K562 (cell line): ENCODE measurements at regions not wholly inside any gene's neighbourhood (a gene's known extent, or its start where the extent isn't known, plus 50 kb on each side); places are given as distances from the start of the nearest gene placed in this dataset.

ENCODE experiments used
- ATAC-seq: fragments of 200-7000 bp; cut with Tn5 transposase; 3 replicates; pipeline ENCODE4 v1.9.1; 2020; ENCODE audit warnings: moderate library complexity
- BruUV-seq: library from RNA; stranded (reverse); fragments of 400-500 nt; replicated peaks from 2 replicates; lab custom pipeline; 2021; lab: Mats Ljungman, UMichigan
- CTCF ChIA-PET: fragments of 300-600 bp; formaldehyde crosslinking; extraction: SDS; loops from one replicate; lab custom pipeline; 2021; ENCODE audit warnings: low intra/inter-chr PET ratio; lab: Yijun Ruan, JAX
- POLR2A ChIA-PET: fragments of 300-600, 350-650 bp; sonication (Branson Sonifier 250); formaldehyde crosslinking; extraction: SDS; loops from one replicate; lab custom pipeline; 2021; ENCODE audit warnings: antibody characterized with exemption, inconsistent platforms; lab: Yijun Ruan, JAX
- DNase-seq, 4 experiments: peaks; one replicate each; pipeline versions ENCODE4 v3.0.0 to v3.0.0-alpha.2; 2011 to 2018; ENCODE audit warnings: low spot score in 3 of 4, mixed read lengths in 3 of 4; ENCODE audit errors: extremely low read depth in 1 of 4
- FAIRE-seq: peaks from 2 replicates; lab custom pipeline; 2011; peaks lifted over from hg19 to GRCh38; lab: Jason Lieb, UNC
- H2AFZ ChIP-seq: 2 replicates; pipeline ENCODE4 v1.6.0; 2011; ENCODE audit warnings: low read depth, low read length, control low read depth, inconsistent platforms
- H3K27ac ChIP-seq: fragments of 200-600 bp; 3 replicates; pipeline ENCODE4 v1.8.0; 2011; ENCODE audit warnings: low read depth, mild to moderate bottlenecking, control low read depth, inconsistent platforms, low read length, moderate library complexity, mixed read lengths; ENCODE audit errors: extremely low read depth
- H3K27me3 ChIP-seq, 2 experiments: fragments of 300-600 bp in 1 of 2; 2 replicates in 1 of 2; 3 replicates in 1 of 2; pipeline versions ENCODE4 v1.6.0 to v1.8.0; 2011; ENCODE audit warnings: inconsistent platforms in 2 of 2, low read length in 2 of 2, mild to moderate bottlenecking in 1 of 2, mixed read lengths in 1 of 2, moderate library complexity in 1 of 2; ENCODE audit not compliant: control insufficient read depth in 2 of 2, insufficient read depth in 2 of 2
- H3K36me3 ChIP-seq: fragments of 300-600 bp; 3 replicates; pipeline ENCODE4 v1.8.0; 2011; ENCODE audit warnings: mild to moderate bottlenecking, low read length, inconsistent platforms; ENCODE audit not compliant: control insufficient read depth, insufficient read depth
- H3K4me1 ChIP-seq, 2 experiments: fragments of 200-600 bp in 1 of 2; replicated peaks in 1 of 2; 2 replicates in 1 of 2; 3 replicates in 1 of 2; pipeline versions ENCODE4 v1.5.1 to v1.8.0; 2011; ENCODE audit warnings: inconsistent platforms in 2 of 2, low read length in 2 of 2, mild to moderate bottlenecking in 1 of 2, mixed read lengths in 1 of 2, moderate library complexity in 1 of 2; ENCODE audit not compliant: control insufficient read depth in 2 of 2, insufficient read depth in 2 of 2
- H3K4me2 ChIP-seq: 2 replicates; pipeline ENCODE4 v1.6.1; 2011; ENCODE audit warnings: low read length, control low read depth, inconsistent platforms, mixed read lengths; ENCODE audit not compliant: insufficient read depth
- H3K4me3 ChIP-seq: fragments of 200-600 bp; sonication (generic), shearing (Covaris generic); 2 replicates; pipeline ENCODE4 v1.5.1; 2016; ENCODE audit warnings: control low read depth, inconsistent platforms
- H3K79me2 ChIP-seq: fragments of 200-600 bp; 3 replicates; pipeline ENCODE4 v1.8.0; 2011; ENCODE audit warnings: low read length, inconsistent platforms; ENCODE audit not compliant: control insufficient read depth, insufficient read depth
- H3K9ac ChIP-seq, 2 experiments: 2 replicates each; pipeline versions ENCODE4 v1.6.0 to v1.6.1; 2011; ENCODE audit warnings: low read depth in 2 of 2, low read length in 2 of 2, control low read depth in 1 of 2, inconsistent platforms in 1 of 2, mild to moderate bottlenecking in 1 of 2, mixed read lengths in 1 of 2; ENCODE audit not compliant: insufficient read depth in 1 of 2
- H3K9me1 ChIP-seq: one replicate; pipeline ENCODE4 v1.6.0; 2011; ENCODE audit warnings: inconsistent platforms, mild to moderate bottlenecking, low read length, moderate library complexity; ENCODE audit not compliant: control insufficient read depth, insufficient read depth
- H3K9me3 ChIP-seq: replicated peaks from 2 replicates; pipeline ENCODE4 v1.5.1; 2011; ENCODE audit warnings: low read depth, low read length, inconsistent platforms; ENCODE audit not compliant: control insufficient read depth, insufficient read depth
- H4K20me1 ChIP-seq: replicated peaks from 2 replicates; pipeline ENCODE4 v1.6.1; 2011; ENCODE audit warnings: low read length, inconsistent platforms, mixed read lengths; ENCODE audit not compliant: control insufficient read depth, insufficient read depth
- ATF2 ChIP-seq: sonication (generic); formaldehyde crosslinking; IDR thresholded peaks from 2 replicates; pipeline ENCODE4 v1.8.1; 2022; ENCODE audit warnings: missing genetic modification reagents
- CTCF ChIP-seq, 3 experiments: IDR thresholded peaks in 2 of 3; conservative IDR thresholded peaks in 1 of 3; 2 replicates each; pipeline ENCODE4 v1.5.1; 2011 to 2012; ENCODE audit warnings: low read length in 3 of 3, mild to moderate bottlenecking in 3 of 3, control low read depth in 2 of 3, improper control_type of control experiment in 1 of 3, inconsistent platforms in 1 of 3, low read depth in 1 of 3, mixed read lengths in 1 of 3, moderate library complexity in 1 of 3; ENCODE audit not compliant: insufficient read depth in 2 of 3
- EZH2 ChIP-seq: IDR thresholded peaks from 2 replicates; pipeline ENCODE4 v1.6.1; 2012; ENCODE audit warnings: low read depth, mild to moderate bottlenecking, inconsistent platforms, low read length, borderline replicate concordance
- GTF3C2 ChIP-seq: IDR thresholded peaks from 3 replicates; pipeline ENCODE4 v1.6.1; 2011; ENCODE audit warnings: borderline replicate concordance, mild to moderate bottlenecking, moderate library complexity; ENCODE audit not compliant: insufficient read length; ENCODE audit errors: extremely low read depth
- HMG20A ChIP-seq: fragments of 450-650 bp; formaldehyde crosslinking; conservative IDR thresholded peaks from 2 replicates; pipeline ENCODE4 v1.4.0; 2020; ENCODE audit warnings: mild to moderate bottlenecking, mixed read lengths
- JUNB ChIP-seq: fragments of 450-650 bp; formaldehyde crosslinking; conservative IDR thresholded peaks from 2 replicates; pipeline ENCODE4 v1.4.0; 2020; ENCODE audit warnings: mild to moderate bottlenecking
- MCM2 ChIP-seq: fragments of 450-650 bp; IDR thresholded peaks from 2 replicates; pipeline ENCODE4 v1.6.1; 2017; ENCODE audit warnings: low read depth, mild to moderate bottlenecking
- STAG1 ChIP-seq: sonication (generic); formaldehyde crosslinking; IDR thresholded peaks from 2 replicates; pipeline ENCODE4 v1.5.0; 2020; ENCODE audit warnings: missing genetic modification reagents, borderline replicate concordance
- TAF7 ChIP-seq: fragments of 450-650 bp; IDR thresholded peaks from 2 replicates; pipeline ENCODE4 v1.6.1; 2016; ENCODE audit warnings: missing genetic modification characterization, missing compliant biosample characterization
- ZHX1 ChIP-seq: fragments of 150-350 bp; conservative IDR thresholded peaks from 2 replicates; pipeline ENCODE4 v1.6.1; 2014; ENCODE audit warnings: low read length
- ZNF57 ChIP-seq: fragments of 450-650 bp; formaldehyde crosslinking; IDR thresholded peaks from 2 replicates; pipeline ENCODE4 v1.4.0; 2020; ENCODE audit warnings: mild to moderate bottlenecking, moderate library complexity
- WGBS: fragments of 100-300 bp; shearing (Covaris generic); methylation state at CpG from one replicate; pipeline ENCODE4 v1.1.6; 2016; ENCODE audit warnings: low coverage, mixed read lengths; ENCODE audit not compliant: insufficient coverage; ENCODE audit errors: missing lambda C conversion rate; 5-methylcytosine and 5-hydroxymethylcytosine counted together
- in situ Hi-C: fragments of 300-500 bp; cut with MboI; formaldehyde crosslinking; loops from 4 replicates; pipeline ENCODE4 v1.15.0; 2018; ENCODE audit warnings: inconsistent platforms, mixed read lengths
- intact Hi-C: fragments of 100-400 bp; cut with micrococcal nuclease; formaldehyde crosslinking; loops from 2 replicates; pipeline ENCODE4 v1.14.2; 2022

- no peak for TF ChIP-seq GTF3C2
These were observed 73.3 kb upstream of the SNRK start (continued) for GRCh38 chr3:43212914-43213611.

GRCh38 chr3:43211681-43212080 is 74.7 kb upstream of the SNRK start:
- BruUV-seq, result no TSS peak
- CTCF ChIA-PET, result no interaction called here
- ATAC-seq (no peak), FAIRE-seq (no peak), DNase-seq (no peak)
- POLR2A ChIA-PET, result interaction anchor here (1.1 kb wide), 1 partner anchor 14 kb away, joined by 3 read pairs; no protein-coding TSS in a partner anchor
- WGBS, result 0% methylated on average over 5 of the region's 5 CpGs
- H3K36me3 ChIP-seq, result no peaks in the 10 kb centered on the region
- no peak overlapping the region for H3K27ac ChIP-seq
- H4K20me1 ChIP-seq, result no peaks in the 10 kb centered on the region
- no peak overlapping the region for H3K4me2 ChIP-seq
- no peak overlapping the region for H3K4me3 ChIP-seq
- intact Hi-C loops (no loop called here), in situ Hi-C loops (no loop called here)
- H3K79me2 ChIP-seq, result no peaks in the 10 kb centered on the region
- no peaks in the 10 kb centered on the region for H3K9me3 ChIP-seq
- peaks cover 21 to 58% of the 10 kb centered on the region in 2 experiments for H3K27me3 ChIP-seq
- H3K9ac ChIP-seq, result no peak overlapping the region
- H3K4me1 ChIP-seq, result no peaks in the 10 kb centered on the region; a peak in 2 of 5 replicates
- H3K9me1 ChIP-seq, result no peaks in the 10 kb centered on the region
- H2AFZ ChIP-seq, result no peak overlapping the region
- TF ChIP-seq TAF7 (tag), result no peak
- TF ChIP-seq STAG1 (CRISPR knock-in tag), result no peak
- TF ChIP-seq CTCF (IDR thresholded peaks at IDR 0.05 in 2 of 3, conservative IDR thresholded peaks at IDR 0.05 in 1 of 3; ENCODE audit: insufficient read depth in 2 of 3, low read depth in 1 of 3, low read length in 3 of 3), result no peak
- no peak for TF ChIP-seq JUNB (CRISPR knock-in tag)
- no peak for TF ChIP-seq HMG20A (CRISPR knock-in tag)
- no peak for TF ChIP-seq ZNF57 (CRISPR knock-in tag)
- no peak for TF ChIP-seq ZHX1
- no peak for TF ChIP-seq MCM2
- no peak for TF ChIP-seq ATF2 (CRISPR knock-in tag)
- TF ChIP-seq EZH2, result no peak
